Mucosa of rectum (tissue), 2 donors: ENCODE measurements at regions not wholly inside any gene's neighbourhood (a gene's known extent, or its start where the extent isn't known, plus 50 kb on each side); places are given as distances from the start of the nearest gene placed in this dataset.

Experiments
- H3K27ac ChIP-seq, 2 donors: one replicate each; pipeline ENCODE4 v1.7.0; 2013; ENCODE audit warnings: inconsistent platforms in 2 of 2, low read depth in 2 of 2, low read length in 2 of 2
- H3K27me3 ChIP-seq, 2 donors: one replicate each; pipeline ENCODE4 v1.7.0; 2013; ENCODE audit warnings: low read length in 2 of 2; ENCODE audit not compliant: control insufficient read depth in 2 of 2, insufficient read depth in 2 of 2
- H3K36me3 ChIP-seq, 2 donors: one replicate each; pipeline ENCODE4 v1.7.0; 2013; ENCODE audit warnings: low read length in 2 of 2; ENCODE audit not compliant: control insufficient read depth in 2 of 2, insufficient read depth in 2 of 2
- H3K4me1 ChIP-seq, 2 donors: one replicate each; pipeline ENCODE4 v1.7.0; 2013; ENCODE audit warnings: low read length in 2 of 2, mild to moderate bottlenecking in 1 of 2; ENCODE audit not compliant: control insufficient read depth in 2 of 2, insufficient read depth in 2 of 2
- H3K4me3 ChIP-seq, 2 donors: one replicate each; pipeline ENCODE4 v1.7.0; 2013; ENCODE audit warnings: low read length in 2 of 2
- H3K9ac ChIP-seq, 2 donors: one replicate each; pipeline ENCODE4 v1.7.0; 2013; ENCODE audit warnings: low read length in 2 of 2, low read depth in 1 of 2, mild to moderate bottlenecking in 1 of 2
- H3K9me3 ChIP-seq, 2 donors: one replicate each; pipeline ENCODE4 v1.7.0; 2013; ENCODE audit warnings: low read length in 2 of 2; ENCODE audit not compliant: control insufficient read depth in 2 of 2
- donor health status: healthy.
- donor health status: Normal muscosa, but diverticular disease.

GRCh38 chr2:236688563-236689392, 119.2 kb downstream of the ACKR3 start:
- no peak overlapping the region for H3K9ac ChIP-seq
- no peaks in the 10 kb centered on the region for H3K36me3 ChIP-seq
- no peak overlapping the region for H3K4me3 ChIP-seq
- H3K9me3 ChIP-seq: no peaks in the 10 kb centered on the region
- no peaks in the 10 kb centered on the region for H3K27me3 ChIP-seq
- peaks cover 0 to 3% of the 10 kb centered on the region in 2 donors for H3K4me1 ChIP-seq
- H3K27ac ChIP-seq: no peak overlapping the region

GRCh38 chr2:236689393-236689700, 119.7 kb downstream of the ACKR3 start:
- Histone ChIP-seq H3K9me3 (no peaks in the 10 kb centered on the region), H3K27ac (no peak overlapping the region), H3K4me3 (no peak overlapping the region), H3K4me1 (peaks cover 0 to 3% of the 10 kb centered on the region in 2 donors), H3K9ac (no peak overlapping the region), H3K36me3 (no peaks in the 10 kb centered on the region), H3K27me3 (no peaks in the 10 kb centered on the region)

- no peak overlapping the region for H3K27ac ChIP-seq
- H3K4me1 ChIP-seq: peaks cover 0 to 3% of the 10 kb centered on the region in 2 donors
- no peaks in the 10 kb centered on the region for H3K36me3 ChIP-seq
- H3K27me3 ChIP-seq: no peaks in the 10 kb centered on the region
- H3K9me3 ChIP-seq: no peaks in the 10 kb centered on the region
- H3K4me3 ChIP-seq: no peak overlapping the region
- no peak overlapping the region for H3K9ac ChIP-seq
Measured at GRCh38 chr2:236689981-236690380, 120.4 kb downstream of the ACKR3 start.

GRCh38 chr2:236690726-236691125, 121.1 kb downstream of the ACKR3 start:
- Histone ChIP-seq H3K9me3 (no peaks in the 10 kb centered on the region), H3K27ac (no peak overlapping the region), H3K9ac (no peak overlapping the region), H3K27me3 (no peaks in the 10 kb centered on the region), H3K4me3 (no peak overlapping the region), H3K36me3 (no peaks in the 10 kb centered on the region), H3K4me1 (peaks cover 0 to 3% of the 10 kb centered on the region in 2 donors)

GRCh38 chr2:236691799-236692167, 122.2 kb downstream of the ACKR3 start:
- H3K4me1 ChIP-seq: peaks cover 0 to 3% of the 10 kb centered on the region in 2 donors
- H3K9me3 ChIP-seq: no peaks in the 10 kb centered on the region
- no peak overlapping the region for H3K9ac ChIP-seq
- no peak overlapping the region for H3K27ac ChIP-seq
- no peaks in the 10 kb centered on the region for H3K36me3 ChIP-seq
- H3K4me3 ChIP-seq: no peak overlapping the region
- H3K27me3 ChIP-seq: no peaks in the 10 kb centered on the region

GRCh38 chr2:236692937-236693336, 123.3 kb downstream of the ACKR3 start:
- Histone ChIP-seq H3K4me3 (no peak overlapping the region), H3K9ac (no peak overlapping the region), H3K27ac (no peak overlapping the region), H3K9me3 (no peaks in the 10 kb centered on the region), H3K4me1 (peaks cover 0 to 3% of the 10 kb centered on the region in 2 donors), H3K27me3 (no peaks in the 10 kb centered on the region), H3K36me3 (no peaks in the 10 kb centered on the region)

DNA sequence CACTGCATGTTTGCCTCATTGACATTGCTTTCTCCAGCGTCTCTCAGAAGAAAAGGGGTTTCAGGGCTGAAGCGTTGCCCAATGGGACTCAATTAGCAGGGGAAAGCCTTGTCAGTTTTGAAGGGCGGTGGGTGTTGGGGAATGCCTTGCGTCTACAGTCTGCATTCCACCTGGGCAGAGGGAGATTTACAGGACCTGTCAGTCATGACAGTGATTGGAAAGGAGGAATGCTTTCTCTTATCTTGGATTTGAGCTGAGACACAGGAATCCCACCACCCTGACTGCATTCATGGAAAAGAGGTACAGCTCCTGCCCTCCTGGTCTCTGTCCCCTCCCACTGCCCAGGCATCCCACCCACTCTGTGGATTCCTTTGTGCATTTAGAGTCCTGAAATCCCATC, 123.9 kb downstream of the ACKR3 start:
- no peaks in the 10 kb centered on the region for H3K9me3 ChIP-seq
- no peak overlapping the region for H3K9ac ChIP-seq
- H3K27ac ChIP-seq: no peak overlapping the region
- no peaks in the 10 kb centered on the region for H3K27me3 ChIP-seq
- H3K36me3 ChIP-seq: no peaks in the 10 kb centered on the region
- H3K4me1 ChIP-seq: peaks cover 0 to 3% of the 10 kb centered on the region in 2 donors
- H3K4me3 ChIP-seq: no peak overlapping the region

- Histone ChIP-seq H3K9me3 (no peaks in the 10 kb centered on the region), H3K9ac (no peak overlapping the region), H3K4me1 (peaks cover 0 to 3% of the 10 kb centered on the region in 2 donors), H3K4me3 (no peak overlapping the region), H3K36me3 (no peaks in the 10 kb centered on the region), H3K27me3 (no peaks in the 10 kb centered on the region), H3K27ac (no peak overlapping the region)
Measured at GRCh38 chr2:236694146-236694888, 124.7 kb downstream of the ACKR3 start.

- Histone ChIP-seq H3K27ac (no peak overlapping the region), H3K4me3 (no peak overlapping the region), H3K27me3 (no peaks in the 10 kb centered on the region), H3K4me1 (peaks cover 0 to 3% of the 10 kb centered on the region in 2 donors), H3K9ac (no peak overlapping the region), H3K36me3 (no peaks in the 10 kb centered on the region), H3K9me3 (no peaks in the 10 kb centered on the region)
Measured at GRCh38 chr2:236696834-236697233, 127.2 kb downstream of the ACKR3 start.

- Histone ChIP-seq H3K27me3 (no peaks in the 10 kb centered on the region), H3K9ac (no peak overlapping the region), H3K27ac (no peak overlapping the region)
Measured at GRCh38 chr2:236698016-236698627, 128.5 kb downstream of the ACKR3 start.

More at GRCh38 chr2:236698016-236698627, 128.5 kb downstream of the ACKR3 start:
- no peak overlapping the region for H3K4me3 ChIP-seq
- no peaks in the 10 kb centered on the region for H3K36me3 ChIP-seq
- H3K4me1 ChIP-seq: peaks cover 0 to under 1% of the 10 kb centered on the region in 2 donors
- H3K9me3 ChIP-seq: no peaks in the 10 kb centered on the region
